Erythroblast (primary cell): ENCODE measurements at regions not wholly inside any gene's neighbourhood (a gene's known extent, or its start where the extent isn't known, plus 50 kb on each side); places are given as distances from the start of the nearest gene placed in this dataset.

ENCODE experiments used
- GATA1 ChIP-seq: IDR thresholded peaks from 2 replicates; pipeline ENCODE4 v1.6.1; 2011; ENCODE audit warnings: low read depth, mild to moderate bottlenecking, control low read depth, low read length, moderate library complexity
- POLR2A ChIP-seq: IDR thresholded peaks from 2 replicates; pipeline ENCODE4 v1.6.1; 2011; ENCODE audit warnings: mild to moderate bottlenecking, low read length

GRCh38 chr13:44874886-44875630, 114.2 kb downstream of the NUFIP1 start:
- TF ChIP-seq POLR2A (no peak), GATA1 (no peak)
